Testis (tissue), 2 donors: ENCODE measurements at regions not wholly inside any gene's neighbourhood (a gene's known extent, or its start where the extent isn't known, plus 50 kb on each side); places are given as distances from the start of the nearest gene placed in this dataset.

Experiments used
- CTCF ChIP-seq, 3 experiments: fragments of 450-650 bp in 2 of 3; fragments of 200-600 bp in 1 of 3; sonication (generic) in 1 of 3; IDR thresholded peaks; one replicate each; pipeline ENCODE4 v1.5.1; 2016 to 2019; ENCODE audit warnings: antibody characterized with exemption in 3 of 3, mild to moderate bottlenecking in 2 of 3, moderate library complexity in 1 of 3
- POLR2A ChIP-seq: fragments of 450-650 bp; IDR thresholded peaks from one replicate; pipeline ENCODE4 v1.6.1; 2017; ENCODE audit warnings: antibody characterized with exemption, mild to moderate bottlenecking, moderate library complexity

GRCh38 chr13:70432276-70432805 is 324.1 kb upstream of the KLHL1 start:
- TF ChIP-seq POLR2A = no peak
- TF ChIP-seq CTCF (IDR thresholded peaks at IDR 0.05) = no peak
